ENCODE measurements at regions not wholly inside any gene's neighbourhood (a gene's known extent, or its start where the extent isn't known, plus 50 kb on each side); places are given as distances from the start of the nearest gene placed in this dataset.

DNA sequence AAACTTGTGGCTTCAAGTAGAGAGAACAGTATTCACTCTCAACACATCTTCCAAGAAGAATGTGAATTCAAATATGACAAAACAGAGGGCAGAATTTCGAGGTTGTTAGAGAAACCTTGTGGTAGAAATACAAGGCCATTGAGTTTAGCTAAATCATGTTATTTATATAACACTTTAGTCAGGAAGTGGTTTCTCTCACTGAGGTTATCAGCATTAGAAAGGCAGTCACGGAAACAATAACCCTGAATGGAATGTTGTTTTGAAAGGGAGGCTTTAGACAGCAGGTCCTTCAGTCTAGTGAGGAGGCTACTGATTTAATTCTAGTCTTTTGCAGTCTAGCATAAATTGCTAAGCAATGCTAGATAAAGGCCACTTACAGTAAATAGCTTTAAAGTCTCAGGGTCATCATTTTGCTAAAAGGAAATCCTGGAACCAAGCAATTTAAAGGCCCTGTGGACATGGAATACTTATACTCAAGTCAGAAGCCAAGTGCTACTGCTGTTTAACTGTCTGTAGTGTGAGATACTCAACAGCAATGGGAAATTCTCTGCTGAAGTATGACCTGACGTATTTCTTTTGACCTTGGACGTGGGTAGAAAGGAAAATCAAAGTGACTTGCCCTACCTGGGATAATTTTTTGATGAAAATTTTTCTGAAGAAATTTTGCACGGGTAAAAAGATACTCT is 89.0 kb upstream of the CHODL start:
- Histone ChIP-seq H3K4me1 (no peaks in the 10 kb centered on the region), H3K27me3 (no peaks in the 10 kb centered on the region), H3K9me3 (no peaks in the 10 kb centered on the region), H3K36me3 (no peaks in the 10 kb centered on the region), H3K27ac (no peak overlapping the region), H3K4me3 (no peak overlapping the region)
- WGBS, 2 donors (ENCODE audit: low coverage in 1 of 2) = 59 to 74% methylated on average over 5 of the region's 5 CpGs
- no peak for TF ChIP-seq POLR2AphosphoS5 (IDR thresholded peaks at IDR 0.05)
- no peak for TF ChIP-seq POLR2A (IDR thresholded peaks at IDR 0.05)
- no peak for TF ChIP-seq EP300 (IDR thresholded peaks at IDR 0.05)
- ATAC-seq = no peak

DNA sequence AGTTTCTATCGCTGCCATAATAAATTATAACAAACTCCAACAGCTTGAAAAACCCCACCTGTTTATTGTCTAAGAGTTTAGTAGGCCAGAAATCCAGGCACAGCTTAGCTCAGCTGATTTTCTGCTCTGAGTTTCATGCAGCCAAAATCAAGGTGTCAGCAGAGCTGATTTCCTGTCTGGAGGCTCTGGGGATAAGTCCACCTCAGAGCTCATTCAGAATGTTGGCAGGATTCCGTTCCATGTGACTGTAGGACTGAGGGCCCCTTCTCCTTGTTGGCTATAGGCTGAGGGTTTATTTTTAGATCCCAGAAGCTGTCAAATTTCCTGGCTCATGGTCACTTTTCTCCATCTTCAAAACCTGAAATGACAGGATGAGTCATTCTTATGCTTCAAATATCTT is 91.6 kb upstream of the CHODL start:
- H3K4me3 ChIP-seq = no peak overlapping the region
- ATAC-seq = no peak
- H3K4me1 ChIP-seq = no peaks in the 10 kb centered on the region
- no peaks in the 10 kb centered on the region for H3K27me3 ChIP-seq
- H3K27ac ChIP-seq = no peak overlapping the region
- TF ChIP-seq POLR2AphosphoS5 (IDR thresholded peaks at IDR 0.05) (no peak), EP300 (IDR thresholded peaks at IDR 0.05) (no peak), POLR2A (IDR thresholded peaks at IDR 0.05) (no peak)
- TF ChIP-seq, protein P1, sequence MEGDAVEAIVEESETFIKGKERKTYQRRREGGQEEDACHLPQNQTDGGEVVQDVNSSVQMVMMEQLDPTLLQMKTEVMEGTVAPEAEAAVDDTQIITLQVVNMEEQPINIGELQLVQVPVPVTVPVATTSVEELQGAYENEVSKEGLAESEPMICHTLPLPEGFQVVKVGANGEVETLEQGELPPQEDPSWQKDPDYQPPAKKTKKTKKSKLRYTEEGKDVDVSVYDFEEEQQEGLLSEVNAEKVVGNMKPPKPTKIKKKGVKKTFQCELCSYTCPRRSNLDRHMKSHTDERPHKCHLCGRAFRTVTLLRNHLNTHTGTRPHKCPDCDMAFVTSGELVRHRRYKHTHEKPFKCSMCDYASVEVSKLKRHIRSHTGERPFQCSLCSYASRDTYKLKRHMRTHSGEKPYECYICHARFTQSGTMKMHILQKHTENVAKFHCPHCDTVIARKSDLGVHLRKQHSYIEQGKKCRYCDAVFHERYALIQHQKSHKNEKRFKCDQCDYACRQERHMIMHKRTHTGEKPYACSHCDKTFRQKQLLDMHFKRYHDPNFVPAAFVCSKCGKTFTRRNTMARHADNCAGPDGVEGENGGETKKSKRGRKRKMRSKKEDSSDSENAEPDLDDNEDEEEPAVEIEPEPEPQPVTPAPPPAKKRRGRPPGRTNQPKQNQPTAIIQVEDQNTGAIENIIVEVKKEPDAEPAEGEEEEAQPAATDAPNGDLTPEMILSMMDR (IDR thresholded peaks at IDR 0.05) = no peak
- WGBS, 2 donors (ENCODE audit: low coverage in 1 of 2) = 39 to 46% methylated on average over 2 of the region's 2 CpGs
- no peaks in the 10 kb centered on the region for H3K36me3 ChIP-seq
- H3K9me3 ChIP-seq = no peaks in the 10 kb centered on the region

DNA sequence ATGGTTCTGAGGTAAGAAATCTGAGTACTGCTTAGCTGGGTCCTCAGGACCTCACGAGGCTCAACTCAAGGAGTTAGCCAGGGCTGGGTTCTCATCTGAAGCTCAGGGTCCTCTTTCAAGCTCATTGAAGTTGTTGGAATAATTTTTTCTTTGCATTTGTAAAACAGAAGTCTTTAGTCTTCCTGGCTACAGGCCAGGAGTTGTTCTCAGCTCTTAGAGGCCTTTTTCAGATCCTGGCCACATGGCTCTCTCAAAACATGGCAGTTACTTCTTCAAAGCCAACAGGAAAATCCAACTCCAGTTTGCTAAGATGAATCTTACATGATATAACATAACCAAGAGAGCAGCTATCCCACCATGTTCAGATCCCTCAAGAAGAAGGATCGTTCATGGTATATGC is 92.3 kb upstream of the CHODL start:
- 71 to 77% methylated on average over 2 of the region's 2 CpGs for WGBS, 2 donors (ENCODE audit: low coverage in 1 of 2)
- Histone ChIP-seq H3K4me3 (no peak overlapping the region), H3K27me3 (no peaks in the 10 kb centered on the region), H3K9me3 (no peaks in the 10 kb centered on the region), H3K36me3 (no peaks in the 10 kb centered on the region), H3K27ac (no peak overlapping the region), H3K4me1 (no peaks in the 10 kb centered on the region)
- no peak for TF ChIP-seq POLR2A (IDR thresholded peaks at IDR 0.05)
- TF ChIP-seq EP300 (IDR thresholded peaks at IDR 0.05) = no peak
- no peak for TF ChIP-seq POLR2AphosphoS5 (IDR thresholded peaks at IDR 0.05)
- TF ChIP-seq, protein P1 (IDR thresholded peaks at IDR 0.05) = no peak
- ATAC-seq = no peak

DNA sequence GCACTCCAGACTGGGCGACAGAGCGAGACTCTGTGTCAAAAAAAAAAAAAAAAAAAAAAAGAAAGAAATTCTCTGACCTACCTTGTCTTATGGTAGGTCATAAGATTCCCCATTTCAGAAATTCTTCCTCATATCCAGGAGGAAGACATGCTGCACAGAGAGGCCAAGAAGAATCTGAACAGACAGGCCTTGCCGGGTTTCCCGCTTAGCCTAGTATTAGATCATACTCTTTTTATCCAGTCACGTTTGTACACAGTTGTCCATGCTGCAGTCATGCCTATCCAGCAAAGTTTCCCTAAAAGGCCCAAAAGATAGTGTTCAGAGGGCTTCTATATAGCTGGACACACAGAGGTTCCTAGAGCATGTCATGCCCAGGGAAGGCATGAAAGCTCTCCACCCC is 93.6 kb upstream of the CHODL start:
- 90 to 100% methylated on average over 2 to 4 of the region's 5 CpGs for WGBS, 2 donors (ENCODE audit: low coverage in 1 of 2)
- Histone ChIP-seq H3K9me3 (no peaks in the 10 kb centered on the region), H3K36me3 (no peaks in the 10 kb centered on the region), H3K27ac (no peak overlapping the region), H3K4me3 (no peak overlapping the region), H3K27me3 (no peaks in the 10 kb centered on the region), H3K4me1 (no peaks in the 10 kb centered on the region)
- no peak for ATAC-seq
- TF ChIP-seq POLR2A (IDR thresholded peaks at IDR 0.05) (no peak), EP300 (IDR thresholded peaks at IDR 0.05) (no peak), POLR2AphosphoS5 (IDR thresholded peaks at IDR 0.05) (no peak)
- TF ChIP-seq, protein P1 (IDR thresholded peaks at IDR 0.05) = no peak

DNA sequence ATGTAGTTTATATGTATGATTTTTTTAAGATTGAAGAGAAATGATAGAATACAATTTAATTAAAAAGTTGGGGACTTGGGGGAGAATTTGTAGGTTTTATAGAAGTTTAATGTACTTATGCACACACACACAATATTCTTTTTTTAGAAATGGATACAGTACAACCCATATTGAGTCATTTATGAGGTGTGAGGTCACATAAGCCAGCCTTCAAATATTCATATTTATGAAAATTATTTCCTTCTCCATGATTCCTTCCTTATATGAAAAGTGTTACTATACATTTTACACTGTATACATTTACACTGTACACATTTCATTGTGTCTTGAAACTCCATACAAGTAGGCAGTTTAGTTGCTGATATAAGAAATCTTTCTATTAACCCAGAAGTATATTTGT is 96.2 kb upstream of the CHODL start:
- Histone ChIP-seq H3K4me3 (no peak overlapping the region), H3K4me1 (no peaks in the 10 kb centered on the region), H3K9me3 (no peaks in the 10 kb centered on the region), H3K27me3 (no peaks in the 10 kb centered on the region), H3K36me3 (no peaks in the 10 kb centered on the region), H3K27ac (no peak overlapping the region)
- ATAC-seq = no peak
- TF ChIP-seq POLR2A (IDR thresholded peaks at IDR 0.05) (no peak), EP300 (IDR thresholded peaks at IDR 0.05) (no peak), POLR2AphosphoS5 (IDR thresholded peaks at IDR 0.05) (no peak)
- TF ChIP-seq, protein P1 (IDR thresholded peaks at IDR 0.05) = no peak
